GM13977 (cell line): ENCODE measurements at regions not wholly inside any gene's neighbourhood (a gene's known extent, or its start where the extent isn't known, plus 50 kb on each side); places are given as distances from the start of the nearest gene placed in this dataset.

Experiments
- DNase-seq: peaks from one replicate; pipeline ENCODE4 v3.0.0; 2012; ENCODE audit warnings: low spot score
- CTCF ChIP-seq: IDR thresholded peaks from 2 replicates; pipeline ENCODE4 v1.5.1; 2012; ENCODE audit warnings: mild to moderate bottlenecking, control low read depth; ENCODE audit not compliant: insufficient read depth; ENCODE audit errors: extremely low read depth, missing control alignments
- in situ Hi-C: fragments of 300-500 bp; cut with MboI; formaldehyde crosslinking; loops from one replicate; pipeline ENCODE4 v1.12.0; 2022; ENCODE audit warnings: low sequenced_read_pairs, low pct_unique_long_range_greater_than_20kb, mixed read lengths, inconsistent platforms; ENCODE audit not compliant: unreplicated experiment

GRCh38 chr4:136441629-136442282, 1090.5 kb downstream of the PCDH18 start:
- DNase-seq = no peak
- TF ChIP-seq CTCF = no peak
- in situ Hi-C loops = no loop called here

GRCh38 chr4:136438645-136439044, 1093.6 kb downstream of the PCDH18 start:
- TF ChIP-seq CTCF = no peak
- no peak for DNase-seq
- in situ Hi-C loops = no loop called here

- no peak for TF ChIP-seq CTCF
- in situ Hi-C loops = no loop called here
- DNase-seq = no peak
Measured at GRCh38 chr4:136424052-136424451, 1108.2 kb downstream of the PCDH18 start.

GRCh38 chr4:136414981-136415380, 1117.3 kb downstream of the PCDH18 start:
- DNase-seq = no peak
- TF ChIP-seq CTCF = no peak
- in situ Hi-C loops = no loop called here

GRCh38 chr4:136412708-136413107, 1119.6 kb downstream of the PCDH18 start:
- TF ChIP-seq CTCF = no peak
- no peak for DNase-seq
- in situ Hi-C loops = no loop called here

- in situ Hi-C loops = no loop called here
- no peak for TF ChIP-seq CTCF
- no peak for DNase-seq
Measured at GRCh38 chr4:136400829-136401228, 1131.5 kb downstream of the PCDH18 start.
